ENCODE measurements at regions not wholly inside any gene's neighbourhood (a gene's known extent, or its start where the extent isn't known, plus 50 kb on each side); places are given as distances from the start of the nearest gene placed in this dataset.

GRCh38 chr12:111141205-111141604, 220.8 kb upstream of the MYL2 start (continued):
- TF ChIP-seq PRDM15 (CRISPR knock-in tag; IDR thresholded peaks at IDR 0.05) (no peak), SMAD4 (CRISPR knock-in tag; IDR thresholded peaks at IDR 0.05) (no peak)

- Mint-ChIP-seq H3K4me1 (peaks cover 17% of the 10 kb centered on the region), H3K27me3 (ENCODE audit: low read depth) (peaks cover 1% of the 10 kb centered on the region; the same call in 1 of the 2 replicates), H3K9me3 (peaks cover 28% of the 10 kb centered on the region), H3K4me3 (no peak overlapping the region), H3K36me3 (peaks cover 26% of the 10 kb centered on the region), H3K27ac (no peak overlapping the region)
- POLR2A ChIA-PET = no interaction called here
- ATAC-seq = no peak
- CTCF ChIA-PET = interaction anchor here (0.9 kb wide), 1 partner anchor 37 kb away, joined by 3 read pairs; no protein-coding TSS in a partner anchor
- no peak for TF ChIP-seq NR3C1 (CRISPR knock-in tag; conservative IDR thresholded peaks at IDR 0.05; ENCODE audit: low read depth)
- no peak for TF ChIP-seq ELF4 (CRISPR knock-in tag; IDR thresholded peaks at IDR 0.05; ENCODE audit: low read depth)
- no peak for TF ChIP-seq SMAD4 (CRISPR knock-in tag; IDR thresholded peaks at IDR 0.05)
- no peak for TF ChIP-seq ZBTB43 (CRISPR knock-in tag; IDR thresholded peaks at IDR 0.05)
- no peak for TF ChIP-seq E2F5 (CRISPR knock-in tag; IDR thresholded peaks at IDR 0.05)
- TF ChIP-seq CBFB (CRISPR knock-in tag; IDR thresholded peaks at IDR 0.05; ENCODE audit: low read depth) = no peak
- TF ChIP-seq E2F4 (CRISPR knock-in tag; IDR thresholded peaks at IDR 0.05; ENCODE audit: borderline replicate concordance, low read depth) = no peak
- no peak for TF ChIP-seq ZNF423 (CRISPR knock-in tag; IDR thresholded peaks at IDR 0.05)
- no peak for TF ChIP-seq TEAD1 (CRISPR knock-in tag; IDR thresholded peaks at IDR 0.05)
- no peak for DNase-seq (ENCODE audit: low spot score)
Observed at GRCh38 chr12:111138016-111138415, 217.6 kb upstream of the MYL2 start.

GRCh38 chr12:111135293-111135832, 215.0 kb upstream of the MYL2 start:
- CTCF ChIA-PET = interaction anchor here (0.7 kb wide), 1 partner anchor 42 kb away, joined by 5 read pairs; no protein-coding TSS in a partner anchor
- H3K4me1 Mint-ChIP-seq = 0 out of 2 replicates have a peak, but pooled peaks cover 3% of the 10 kb centered on the region
- no peak for DNase-seq (ENCODE audit: low spot score)
- peaks cover 44% of the 10 kb centered on the region for H3K36me3 Mint-ChIP-seq
- ATAC-seq = no peak
- TF ChIP-seq TP53 (CRISPR knock-in tag; IDR thresholded peaks at IDR 0.05) (no peak), MAX (CRISPR knock-in tag; IDR thresholded peaks at IDR 0.05) (no peak), PRDM15 (CRISPR knock-in tag; IDR thresholded peaks at IDR 0.05) (no peak), GTF2I (CRISPR knock-in tag; conservative IDR thresholded peaks at IDR 0.05) (no peak)
- peaks cover 47% of the 10 kb centered on the region for H3K9me3 Mint-ChIP-seq
- peaks cover 6% of the 10 kb centered on the region for H3K27me3 Mint-ChIP-seq (ENCODE audit: low read depth)
- POLR2A ChIA-PET = no interaction called here
- H3K4me3 Mint-ChIP-seq = no peak overlapping the region
- no peak overlapping the region for H3K27ac Mint-ChIP-seq
